Stimulated activated CD4-positive, alpha-beta T cell treated with anti-CD3 and anti-CD28 coated beads, Interleukin-4, amount 100 ng/mL, for 4 hours (primary cell): ENCODE measurements at regions not wholly inside any gene's neighbourhood (a gene's known extent, or its start where the extent isn't known, plus 50 kb on each side); places are given as distances from the start of the nearest gene placed in this dataset.

Experiments used
- DNase-seq, 2 experiments: peaks; one replicate each; pipeline ENCODE4 v3.0.0-alpha.2; 2020

GRCh38 chr3:110133971-110134370 lies 796.6 kb upstream of the DPPA4 start:
- no peak for DNase-seq

DNA sequence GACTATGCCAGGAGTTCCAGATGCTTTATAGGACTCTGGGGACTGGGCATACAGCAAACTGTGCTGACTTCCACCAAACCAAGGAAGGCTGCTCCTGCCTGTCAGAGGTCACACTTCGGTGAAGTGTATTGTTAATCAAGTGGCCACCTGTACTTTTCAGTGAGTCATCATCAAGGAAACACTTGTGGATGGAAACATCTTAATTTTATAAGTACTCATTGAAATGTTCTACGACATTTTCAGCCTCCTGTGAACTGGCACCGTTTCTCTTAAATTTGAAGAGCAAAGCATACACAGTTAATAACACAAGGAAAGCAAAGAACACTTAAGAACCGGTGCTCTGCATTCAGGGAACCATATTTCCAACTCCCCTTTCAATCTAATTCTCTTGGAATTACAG lies 801.7 kb upstream of the DPPA4 start:
- no peak for DNase-seq

GRCh38 chr3:110139821-110140220 lies 802.5 kb upstream of the DPPA4 start:
- no peak for DNase-seq

GRCh38 chr3:110149763-110150162 lies 812.4 kb upstream of the DPPA4 start:
- no peak for DNase-seq

DNA sequence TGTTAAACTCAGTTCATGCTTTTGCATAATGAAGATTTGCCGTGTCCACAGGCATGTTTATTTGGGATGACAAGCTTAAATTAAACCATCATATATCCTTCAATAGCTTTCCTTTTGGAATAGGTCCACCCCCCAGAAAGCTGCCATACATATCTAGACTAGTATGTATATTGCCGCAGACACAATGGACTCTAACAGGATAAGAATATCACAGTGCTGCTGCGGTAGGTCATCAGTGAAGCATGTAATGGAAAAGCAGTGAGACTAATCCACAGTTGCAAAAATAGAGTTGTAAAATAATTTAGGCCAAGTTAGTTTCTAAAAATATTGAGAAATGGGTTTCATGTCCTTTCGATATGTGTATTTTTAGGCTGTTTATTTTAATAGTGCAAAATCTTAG lies 819.9 kb upstream of the DPPA4 start:
- DNase-seq: no peak

- no peak for DNase-seq
Observed at GRCh38 chr3:110164632-110165369, 827.5 kb upstream of the DPPA4 start.

GRCh38 chr3:110165370-110165743 lies 828.0 kb upstream of the DPPA4 start:
- DNase-seq: no peak

DNA sequence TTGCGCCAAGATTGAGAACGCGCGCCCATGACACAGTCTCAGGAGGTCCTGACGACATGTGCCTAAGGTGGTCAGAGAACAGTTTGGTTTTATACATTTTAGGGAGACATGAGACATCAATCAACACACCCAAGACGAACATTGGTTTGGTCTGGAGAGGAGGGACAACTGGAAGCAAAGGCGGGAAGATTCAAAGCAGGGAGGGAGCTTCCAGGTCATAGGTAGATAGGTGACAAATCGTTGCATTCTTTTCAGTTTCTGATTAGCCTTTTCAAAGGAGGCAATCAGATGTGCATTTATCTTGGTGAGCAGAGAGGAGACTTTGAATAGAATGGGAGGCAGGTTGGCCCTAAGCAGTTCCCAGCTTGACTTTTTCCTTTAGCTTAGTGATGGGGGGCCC lies 828.4 kb upstream of the DPPA4 start:
- no peak for DNase-seq

GRCh38 chr3:110166791-110167190 lies 829.4 kb upstream of the DPPA4 start:
- no peak for DNase-seq

DNA sequence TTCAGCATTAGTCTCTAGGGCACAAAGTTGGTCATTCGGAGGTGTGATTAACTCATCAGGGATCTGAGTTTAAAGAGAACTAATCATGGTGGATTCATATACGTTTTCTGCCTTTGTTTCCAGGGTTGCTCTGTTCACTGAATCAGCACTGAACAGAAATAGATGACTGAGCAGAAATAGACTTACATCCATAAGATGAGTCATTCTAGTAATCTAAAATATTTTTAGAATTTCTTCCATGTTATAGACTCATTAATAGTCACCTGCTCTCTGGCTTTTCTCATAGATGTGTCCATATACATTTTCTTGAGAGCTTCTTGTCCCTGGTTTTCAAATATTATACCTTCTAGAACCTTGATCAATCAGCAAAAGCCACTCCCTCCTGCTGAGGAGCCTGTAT lies 837.6 kb upstream of the DPPA4 start:
- DNase-seq: no peak

DNA sequence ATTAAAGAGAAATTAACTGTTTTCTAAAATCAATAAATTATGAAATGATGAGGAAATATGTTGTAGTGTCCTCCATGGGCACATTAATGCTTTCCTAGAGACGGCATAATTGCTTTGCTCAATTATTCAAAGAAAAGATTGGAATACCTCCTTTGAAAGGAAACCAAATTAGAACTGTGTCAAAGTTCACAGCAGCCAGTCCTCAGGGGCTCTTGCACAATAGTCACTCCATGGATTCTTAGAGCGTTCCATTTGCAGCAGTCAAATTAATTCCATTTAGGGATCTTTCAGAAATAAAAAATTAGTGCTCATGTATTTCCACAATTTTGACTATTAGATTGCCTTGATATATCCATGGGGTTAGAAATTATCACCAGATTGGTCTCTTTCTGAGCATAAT lies 841.6 kb upstream of the DPPA4 start:
- DNase-seq: no peak

DNA sequence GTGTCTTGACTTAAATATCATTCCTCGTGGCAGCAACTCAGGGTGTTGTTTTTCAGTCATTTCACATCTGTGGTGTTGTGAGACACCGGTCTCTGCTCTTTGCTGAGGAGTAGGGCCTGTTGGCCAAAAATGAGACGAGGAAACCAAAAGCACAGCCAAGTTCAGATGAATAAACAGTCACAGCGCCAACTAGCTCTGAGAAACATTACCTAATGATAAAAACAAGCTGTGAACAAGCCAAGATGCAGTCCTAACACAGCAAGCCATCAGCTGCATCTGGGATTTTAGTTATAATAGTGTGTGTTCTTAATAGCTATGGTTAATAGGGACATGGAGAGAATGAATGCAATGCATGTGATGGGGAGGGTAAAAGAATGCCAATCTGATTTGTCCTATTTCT lies 843.4 kb upstream of the DPPA4 start:
- no peak for DNase-seq

- DNase-seq: no peak
Observed at GRCh38 chr3:110181226-110181625, 843.9 kb upstream of the DPPA4 start.

DNA sequence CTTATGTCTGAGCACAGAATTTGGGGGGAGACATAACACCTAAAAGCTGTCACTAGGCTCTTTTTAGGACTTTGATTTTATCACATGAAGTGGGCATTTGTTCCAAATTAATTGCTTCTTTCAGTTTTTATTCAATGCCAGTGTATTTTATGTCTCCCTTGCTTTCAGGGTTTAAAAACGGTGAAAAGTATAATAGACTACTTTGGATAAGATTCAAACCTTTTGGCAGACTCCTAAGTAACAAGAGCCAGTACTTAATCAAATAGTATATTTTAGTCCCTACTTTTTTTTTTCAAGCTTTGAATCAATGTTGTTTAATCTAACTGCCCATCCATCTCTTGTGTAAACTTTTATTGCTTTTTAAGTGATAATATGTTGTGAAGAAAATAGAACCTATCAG lies 847.2 kb upstream of the DPPA4 start:
- no peak for DNase-seq

DNA sequence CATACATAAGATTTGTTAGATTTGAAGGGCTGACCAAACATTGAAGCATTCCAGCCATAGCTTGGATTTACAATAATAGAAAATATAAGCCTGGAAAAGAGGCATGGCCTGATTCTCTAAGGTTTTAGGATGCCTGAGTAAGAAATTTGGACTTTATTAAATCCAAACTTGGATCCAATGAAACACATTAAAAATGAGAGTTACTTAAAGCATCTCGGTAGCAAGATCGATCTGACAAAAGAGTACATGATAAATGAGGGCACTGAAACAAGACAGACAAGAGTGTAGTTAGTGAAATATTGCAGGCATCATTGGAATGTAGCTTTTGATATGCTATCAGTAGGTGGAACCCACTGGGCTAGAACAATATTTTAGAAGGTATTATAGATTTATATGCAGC lies 855.7 kb upstream of the DPPA4 start:
- no peak for DNase-seq

DNA sequence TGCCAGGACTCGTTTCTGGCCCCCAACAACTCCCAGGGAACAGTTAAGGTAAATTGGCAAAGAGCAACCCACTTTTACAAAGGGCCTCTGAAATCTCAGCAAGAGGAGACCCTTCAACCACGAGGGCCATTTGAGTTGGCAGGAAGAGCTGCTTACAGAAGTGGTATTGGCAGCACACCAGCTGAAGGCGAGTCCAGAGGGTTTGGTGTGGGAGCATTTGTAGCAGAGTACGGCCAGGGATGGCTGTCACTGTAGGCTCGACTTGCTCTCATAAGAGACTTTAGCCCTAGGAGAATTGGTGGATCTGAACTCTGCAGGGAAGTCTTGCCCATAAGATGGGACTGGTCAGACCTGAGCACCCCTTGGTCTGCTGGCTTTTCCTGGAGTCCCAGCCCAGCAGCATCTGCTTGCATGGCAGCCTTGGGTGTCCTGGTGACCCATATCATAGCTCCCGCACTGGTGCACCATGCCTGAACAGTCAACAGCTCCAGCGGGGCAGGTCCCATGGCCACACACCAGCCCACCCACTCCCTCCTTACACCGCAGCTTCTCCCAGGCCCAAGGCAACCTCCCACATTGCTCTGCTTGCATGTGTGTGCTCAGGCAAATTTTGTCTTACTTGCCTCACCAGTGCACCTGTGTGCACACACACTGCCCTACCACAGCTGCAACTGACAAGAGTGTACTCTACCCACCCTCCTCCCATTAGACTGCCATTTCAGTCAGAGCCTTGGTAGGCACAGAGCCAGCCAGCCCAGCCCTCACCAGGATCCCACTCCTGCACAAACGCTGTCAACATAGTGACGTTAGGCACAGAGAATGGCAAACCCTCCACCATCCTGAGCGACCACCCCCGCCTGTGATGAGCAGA lies 861.6 kb upstream of the DPPA4 start:
- DNase-seq: no peak

GRCh38 chr3:110199588-110199943 lies 862.2 kb upstream of the DPPA4 start:
- DNase-seq: no peak

DNA sequence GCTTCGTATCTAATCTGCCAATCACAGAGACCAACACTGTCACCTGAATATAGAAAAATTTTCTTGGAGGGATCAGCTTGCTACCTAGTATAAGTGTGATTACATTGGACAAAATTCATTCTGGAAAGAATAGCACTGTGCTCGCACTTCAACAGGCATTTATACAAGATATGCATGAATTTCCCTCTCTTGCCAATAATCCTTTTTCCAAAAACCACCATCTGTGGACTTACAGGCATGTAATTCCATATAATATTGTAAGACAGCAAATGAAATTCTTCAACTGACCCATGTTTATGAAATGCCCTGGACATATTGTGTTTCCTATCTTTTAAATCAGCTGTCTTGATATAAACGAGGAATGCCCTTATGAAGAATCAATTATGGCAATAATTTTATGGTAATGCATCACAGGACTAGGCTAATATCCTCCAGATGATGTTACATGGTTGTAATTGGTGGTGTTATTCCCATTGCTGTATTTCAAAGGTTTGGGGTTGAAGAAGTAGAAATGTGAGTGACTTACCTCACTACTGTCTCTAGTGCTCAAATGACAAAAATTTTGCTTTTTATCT lies 861.4 kb upstream of the NECTIN3 start:
- DNase-seq: no peak

GRCh38 chr3:110226645-110227044 lies 845.0 kb upstream of the NECTIN3 start:
- no peak for DNase-seq

- DNase-seq: no peak
Observed at GRCh38 chr3:110227991-110228390, 843.6 kb upstream of the NECTIN3 start.

DNA sequence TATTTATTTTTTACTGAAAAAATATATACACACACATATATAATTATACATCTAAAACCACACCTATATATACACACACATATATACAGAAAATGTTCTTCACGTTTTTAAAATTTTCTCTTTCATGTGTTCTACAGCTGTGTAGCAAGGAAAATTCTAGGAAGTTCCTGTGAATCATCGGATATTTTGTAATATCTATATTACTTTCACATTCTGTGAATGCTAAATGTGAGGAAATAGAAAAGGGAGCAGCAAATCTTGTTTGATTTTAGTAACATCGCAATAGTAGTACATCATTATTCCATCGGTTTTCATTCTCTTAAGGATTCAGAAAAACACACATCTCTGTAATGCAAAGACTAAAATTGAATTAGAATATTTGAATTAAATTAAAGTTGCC lies 836.8 kb upstream of the NECTIN3 start:
- no peak for DNase-seq

DNA sequence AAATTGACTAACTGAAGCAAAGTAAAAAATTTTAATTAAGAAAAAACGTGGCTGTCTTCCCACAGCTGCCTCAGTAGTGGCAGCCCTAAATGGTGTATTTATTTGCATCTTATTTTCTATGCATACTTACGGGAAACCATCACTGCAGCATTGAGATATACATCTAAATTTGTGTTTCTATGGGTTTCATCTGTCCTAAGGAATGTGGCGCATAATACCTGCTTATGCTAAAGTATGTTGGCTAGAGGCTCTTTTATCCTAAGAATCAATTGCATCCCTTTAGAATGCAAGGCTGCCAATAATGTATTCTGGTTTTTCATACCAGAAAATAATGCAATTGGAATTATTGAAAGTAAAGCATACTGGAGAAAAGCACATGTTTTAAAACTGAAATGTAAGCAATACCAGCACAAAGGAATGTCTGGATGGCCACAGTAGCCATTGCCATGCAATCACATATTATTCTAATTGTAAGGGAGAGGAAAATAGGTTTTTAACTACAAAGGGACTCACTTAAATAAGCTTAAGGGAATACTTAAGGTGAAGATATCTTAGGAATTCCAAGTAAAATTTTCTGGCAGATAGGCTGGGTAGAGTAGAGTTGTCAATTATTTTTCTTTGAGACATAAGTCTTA lies 834.5 kb upstream of the NECTIN3 start:
- DNase-seq: no peak

DNA sequence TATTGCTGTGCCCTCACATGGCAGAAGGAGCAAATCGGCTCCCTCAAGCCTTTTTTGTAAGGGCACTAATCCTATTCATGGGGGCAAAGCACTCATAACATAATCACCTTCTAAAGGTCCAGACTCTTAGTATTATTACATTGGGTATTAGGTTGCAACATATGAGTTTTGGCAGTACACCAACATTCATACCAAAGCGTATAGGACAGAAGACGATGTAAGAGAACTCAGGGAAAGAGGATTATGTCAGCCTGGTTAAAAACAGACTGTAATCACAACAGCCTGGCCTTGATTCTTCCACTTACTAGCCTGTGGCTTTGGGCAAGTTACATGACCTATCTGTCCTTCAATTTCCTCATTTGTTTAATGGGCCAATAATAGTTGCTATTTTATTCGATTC lies 828.5 kb upstream of the NECTIN3 start:
- no peak for DNase-seq
